ENCODE measurements at regions not wholly inside any gene's neighbourhood (a gene's known extent, or its start where the extent isn't known, plus 50 kb on each side); places are given as distances from the start of the nearest gene placed in this dataset.

DNA sequence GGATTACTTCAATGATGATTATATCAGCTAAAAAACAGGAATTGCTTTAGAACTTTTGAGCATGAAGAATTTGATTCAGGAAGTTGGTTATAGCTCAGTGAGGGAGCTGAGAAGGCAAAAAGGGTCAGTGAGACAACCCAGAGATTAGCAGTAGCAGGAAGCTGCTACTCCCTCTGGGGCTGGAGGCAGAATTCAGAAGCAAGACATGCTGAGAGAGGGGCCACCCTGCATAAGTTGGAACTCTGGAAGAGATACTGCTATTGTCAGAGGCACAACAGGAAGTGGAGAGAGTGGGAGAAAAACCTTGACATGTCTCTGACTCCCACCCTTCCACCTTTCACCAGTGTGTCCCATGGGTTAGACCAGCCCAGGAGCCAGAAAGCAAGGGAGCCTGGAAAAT, 488.7 kb downstream of the ADRA2A start:
- TF ChIP-seq, protein P1, sequence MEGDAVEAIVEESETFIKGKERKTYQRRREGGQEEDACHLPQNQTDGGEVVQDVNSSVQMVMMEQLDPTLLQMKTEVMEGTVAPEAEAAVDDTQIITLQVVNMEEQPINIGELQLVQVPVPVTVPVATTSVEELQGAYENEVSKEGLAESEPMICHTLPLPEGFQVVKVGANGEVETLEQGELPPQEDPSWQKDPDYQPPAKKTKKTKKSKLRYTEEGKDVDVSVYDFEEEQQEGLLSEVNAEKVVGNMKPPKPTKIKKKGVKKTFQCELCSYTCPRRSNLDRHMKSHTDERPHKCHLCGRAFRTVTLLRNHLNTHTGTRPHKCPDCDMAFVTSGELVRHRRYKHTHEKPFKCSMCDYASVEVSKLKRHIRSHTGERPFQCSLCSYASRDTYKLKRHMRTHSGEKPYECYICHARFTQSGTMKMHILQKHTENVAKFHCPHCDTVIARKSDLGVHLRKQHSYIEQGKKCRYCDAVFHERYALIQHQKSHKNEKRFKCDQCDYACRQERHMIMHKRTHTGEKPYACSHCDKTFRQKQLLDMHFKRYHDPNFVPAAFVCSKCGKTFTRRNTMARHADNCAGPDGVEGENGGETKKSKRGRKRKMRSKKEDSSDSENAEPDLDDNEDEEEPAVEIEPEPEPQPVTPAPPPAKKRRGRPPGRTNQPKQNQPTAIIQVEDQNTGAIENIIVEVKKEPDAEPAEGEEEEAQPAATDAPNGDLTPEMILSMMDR (IDR thresholded peaks at IDR 0.05): no peak
- TF ChIP-seq POLR2A (IDR thresholded peaks at IDR 0.05): no peak
- TF ChIP-seq POLR2AphosphoS5 (IDR thresholded peaks at IDR 0.05): no peak
- TF ChIP-seq EP300 (IDR thresholded peaks at IDR 0.05): no peak
